Endothelial cell (in vitro differentiated cells): ENCODE measurements at regions not wholly inside any gene's neighbourhood (a gene's known extent, or its start where the extent isn't known, plus 50 kb on each side); places are given as distances from the start of the nearest gene placed in this dataset.

Experiments used
- DNase-seq: peaks from one replicate; pipeline ENCODE4 v3.0.0; 2021; ENCODE audit warnings: low spot score
- H3K27ac Mint-ChIP-seq: one replicate; pipeline ENCODE4 v1.8.0; 2021; ENCODE audit warnings: mixed read lengths, inconsistent platforms; ENCODE audit not compliant: unreplicated experiment
- H3K27me3 Mint-ChIP-seq: one replicate; pipeline ENCODE4 v1.8.0; 2021; ENCODE audit warnings: mild to moderate bottlenecking, moderate library complexity, mixed read lengths, inconsistent platforms; ENCODE audit not compliant: unreplicated experiment
- H3K36me3 Mint-ChIP-seq: one replicate; pipeline ENCODE4 v1.8.0; 2021; ENCODE audit warnings: mild to moderate bottlenecking, low read depth, mixed read lengths, inconsistent platforms; ENCODE audit not compliant: unreplicated experiment
- H3K4me1 Mint-ChIP-seq: one replicate; pipeline ENCODE4 v1.8.0; 2021; ENCODE audit warnings: mild to moderate bottlenecking, mixed read lengths, inconsistent platforms; ENCODE audit not compliant: unreplicated experiment
- H3K4me3 Mint-ChIP-seq: one replicate; pipeline ENCODE4 v1.8.0; 2021; ENCODE audit warnings: mild to moderate bottlenecking, mixed read lengths, inconsistent platforms; ENCODE audit not compliant: unreplicated experiment
- H3K9me3 Mint-ChIP-seq: one replicate; pipeline ENCODE4 v1.8.0; 2021; ENCODE audit warnings: mixed read lengths, inconsistent platforms; ENCODE audit not compliant: unreplicated experiment
- CTCF ChIP-seq: fragments of 200-600 bp; sonication (generic); IDR thresholded peaks from one replicate; pipeline ENCODE4 v1.5.0; 2021; ENCODE audit warnings: antibody characterized with exemption; ENCODE audit not compliant: unreplicated experiment

GRCh38 chr2:223701761-223702160 lies 99.6 kb upstream of the SCG2 start:
- no peak overlapping the region for H3K4me3 Mint-ChIP-seq
- no peak for TF ChIP-seq CTCF
- H3K27ac Mint-ChIP-seq, result no peak overlapping the region
- no peak for DNase-seq
- H3K27me3 Mint-ChIP-seq, result peaks cover 2% of the 10 kb centered on the region
- H3K9me3 Mint-ChIP-seq, result no peaks in the 10 kb centered on the region
- H3K36me3 Mint-ChIP-seq, result no peaks in the 10 kb centered on the region
- peaks cover 3% of the 10 kb centered on the region for H3K4me1 Mint-ChIP-seq

- Mint-ChIP-seq H3K36me3 (no peaks in the 10 kb centered on the region), H3K4me1 (peaks cover 12% of the 10 kb centered on the region), H3K27ac (no peak overlapping the region), H3K4me3 (no peak overlapping the region), H3K9me3 (no peaks in the 10 kb centered on the region), H3K27me3 (no peaks in the 10 kb centered on the region)
- no peak for TF ChIP-seq CTCF
- DNase-seq, result no peak
These were observed 98.1 kb upstream of the SCG2 start for GRCh38 chr2:223700221-223700620.

GRCh38 chr2:223697892-223698645 lies 95.9 kb upstream of the SCG2 start:
- no peaks in the 10 kb centered on the region for H3K36me3 Mint-ChIP-seq
- H3K27ac Mint-ChIP-seq, result no peak overlapping the region
- DNase-seq, result no peak
- TF ChIP-seq CTCF, result no peak
- H3K4me3 Mint-ChIP-seq, result no peak overlapping the region
- H3K9me3 Mint-ChIP-seq, result no peaks in the 10 kb centered on the region
- peaks cover 12% of the 10 kb centered on the region for H3K4me1 Mint-ChIP-seq
- H3K27me3 Mint-ChIP-seq, result no peaks in the 10 kb centered on the region

- Mint-ChIP-seq H3K36me3 (no peaks in the 10 kb centered on the region), H3K27me3 (no peaks in the 10 kb centered on the region), H3K9me3 (no peaks in the 10 kb centered on the region), H3K4me3 (no peak overlapping the region), H3K4me1 (peaks cover 12% of the 10 kb centered on the region), H3K27ac (no peak overlapping the region)
- DNase-seq, result no peak
- no peak for TF ChIP-seq CTCF
These were observed 95.2 kb upstream of the SCG2 start for GRCh38 chr2:223697316-223697891.

- H3K36me3 Mint-ChIP-seq, result no peaks in the 10 kb centered on the region
- no peak overlapping the region for H3K27ac Mint-ChIP-seq
- DNase-seq, result no peak
- no peaks in the 10 kb centered on the region for H3K27me3 Mint-ChIP-seq
- no peaks in the 10 kb centered on the region for H3K9me3 Mint-ChIP-seq
- no peak overlapping the region for H3K4me3 Mint-ChIP-seq
- H3K4me1 Mint-ChIP-seq, result peaks cover 12% of the 10 kb centered on the region
- TF ChIP-seq CTCF, result no peak
These were observed 94.6 kb upstream of the SCG2 start for GRCh38 chr2:223696719-223697118.
